ENCODE measurements at regions not wholly inside any gene's neighbourhood (a gene's known extent, or its start where the extent isn't known, plus 50 kb on each side); places are given as distances from the start of the nearest gene placed in this dataset.

- no peak for DNase-seq
These were observed 326.2 kb upstream of the FSHR start for GRCh38 chr2:49480520-49480919.

- DNase-seq: no peak
These were observed 311.0 kb upstream of the FSHR start for GRCh38 chr2:49465157-49465831.

GRCh38 chr2:49459314-49459993, 305.1 kb upstream of the FSHR start:
- DNase-seq: no peak

GRCh38 chr2:49444005-49444404, 289.7 kb upstream of the FSHR start:
- peak; percentile 58 for DNase-seq

GRCh38 chr2:49426996-49427395, 272.7 kb upstream of the FSHR start:
- DNase-seq: no peak

GRCh38 chr2:49416252-49416651, 261.9 kb upstream of the FSHR start:
- DNase-seq: no peak

- DNase-seq: peak; percentile 3
These were observed 249.8 kb upstream of the FSHR start for GRCh38 chr2:49404108-49404507.

GRCh38 chr2:49403637-49404036, 249.3 kb upstream of the FSHR start:
- peak; percentile 20 for DNase-seq

- DNase-seq: no peak
These were observed 225.1 kb upstream of the FSHR start for GRCh38 chr2:49379406-49379805.

- DNase-seq: no peak
These were observed 216.9 kb upstream of the FSHR start for GRCh38 chr2:49371128-49371701.

GRCh38 chr2:49369650-49370049, 215.3 kb upstream of the FSHR start:
- DNase-seq: no peak

- no peak for DNase-seq
These were observed 214.8 kb upstream of the FSHR start for GRCh38 chr2:49369101-49369500.

- no peak for DNase-seq
These were observed 212.7 kb upstream of the FSHR start for GRCh38 chr2:49367003-49367402.

- no peak for DNase-seq
These were observed 206.1 kb upstream of the FSHR start for GRCh38 chr2:49360407-49360767.

GRCh38 chr2:49359721-49360406, 205.5 kb upstream of the FSHR start:
- DNase-seq: peak; percentile 6

GRCh38 chr2:49355611-49356010, 201.3 kb upstream of the FSHR start:
- no peak for DNase-seq

GRCh38 chr2:49351560-49351959, 197.2 kb upstream of the FSHR start:
- peak; percentile 34 for DNase-seq

GRCh38 chr2:49343638-49344037, 189.3 kb upstream of the FSHR start:
- no peak for DNase-seq

GRCh38 chr2:49342156-49342555, 187.8 kb upstream of the FSHR start:
- DNase-seq: peak; percentile 7

- no peak for DNase-seq
These were observed 181.2 kb upstream of the FSHR start for GRCh38 chr2:49335546-49335945.

GRCh38 chr2:49332415-49332814, 178.1 kb upstream of the FSHR start:
- no peak for DNase-seq

GRCh38 chr2:49318531-49318930, 164.2 kb upstream of the FSHR start:
- no peak for DNase-seq

GRCh38 chr2:49309461-49309860, 155.1 kb upstream of the FSHR start:
- DNase-seq: no peak

- DNase-seq: peak; percentile 44
These were observed 152.6 kb upstream of the FSHR start for GRCh38 chr2:49306925-49307324.

All from NCI-H82 (cell line).